GM19324 (cell line): ENCODE measurements at regions not wholly inside any gene's neighbourhood (a gene's known extent, or its start where the extent isn't known, plus 50 kb on each side); places are given as distances from the start of the nearest gene placed in this dataset.
"Not testable (repeated sequence)": the region's sequence is repeated elsewhere in the genome, so short reads cannot be mapped to it uniquely, and the experiment has no call there.

ENCODE experiments used
- ATAC-seq: cut with Tn5 transposase; IDR thresholded peaks from one replicate; pipeline ENCODE4 v1.9.1; 2021; ENCODE audit warnings: mild to moderate bottlenecking, moderate library complexity; ENCODE audit not compliant: unreplicated experiment, low FRiP score

DNA sequence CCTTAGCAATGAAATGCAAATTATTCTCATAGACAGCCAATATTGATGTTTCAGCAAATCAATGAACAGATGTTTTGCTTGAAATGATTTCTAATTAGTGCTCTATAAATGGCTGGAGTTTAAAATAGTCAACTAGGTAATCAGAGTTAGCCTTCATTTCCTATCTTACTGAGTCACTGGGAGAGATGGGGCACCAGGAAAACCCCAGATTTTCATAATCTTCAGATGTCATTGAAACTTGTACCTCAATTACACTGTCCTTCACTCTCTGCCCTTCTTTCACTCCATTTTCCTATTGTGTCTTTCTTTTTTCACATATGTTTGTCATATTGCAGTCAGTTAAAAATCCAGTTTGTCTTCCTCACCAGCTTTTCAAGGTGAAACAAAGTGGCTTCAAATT, 92.7 kb downstream of the C12orf75 start:
- ATAC-seq, result no peak

DNA sequence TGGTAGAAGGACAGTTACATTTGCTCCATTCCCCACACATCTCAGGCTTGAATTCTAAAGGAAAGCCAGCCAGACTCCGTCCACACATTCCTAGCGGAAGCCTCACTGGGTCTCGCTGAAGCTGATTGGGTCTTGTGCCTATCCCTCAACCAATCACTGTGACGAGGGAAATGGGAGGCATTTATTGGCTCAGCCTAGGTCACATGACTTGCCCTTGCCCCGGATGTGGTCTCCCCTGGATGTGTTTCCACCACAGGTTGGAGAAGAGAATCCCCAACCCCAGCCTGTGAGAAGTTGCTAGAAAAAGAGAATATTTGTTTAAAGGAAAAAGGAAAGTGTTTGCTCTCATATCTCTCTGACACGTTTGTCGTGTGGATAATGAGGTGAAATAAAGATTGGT, 93.4 kb downstream of the C12orf75 start:
- no peak for ATAC-seq

DNA sequence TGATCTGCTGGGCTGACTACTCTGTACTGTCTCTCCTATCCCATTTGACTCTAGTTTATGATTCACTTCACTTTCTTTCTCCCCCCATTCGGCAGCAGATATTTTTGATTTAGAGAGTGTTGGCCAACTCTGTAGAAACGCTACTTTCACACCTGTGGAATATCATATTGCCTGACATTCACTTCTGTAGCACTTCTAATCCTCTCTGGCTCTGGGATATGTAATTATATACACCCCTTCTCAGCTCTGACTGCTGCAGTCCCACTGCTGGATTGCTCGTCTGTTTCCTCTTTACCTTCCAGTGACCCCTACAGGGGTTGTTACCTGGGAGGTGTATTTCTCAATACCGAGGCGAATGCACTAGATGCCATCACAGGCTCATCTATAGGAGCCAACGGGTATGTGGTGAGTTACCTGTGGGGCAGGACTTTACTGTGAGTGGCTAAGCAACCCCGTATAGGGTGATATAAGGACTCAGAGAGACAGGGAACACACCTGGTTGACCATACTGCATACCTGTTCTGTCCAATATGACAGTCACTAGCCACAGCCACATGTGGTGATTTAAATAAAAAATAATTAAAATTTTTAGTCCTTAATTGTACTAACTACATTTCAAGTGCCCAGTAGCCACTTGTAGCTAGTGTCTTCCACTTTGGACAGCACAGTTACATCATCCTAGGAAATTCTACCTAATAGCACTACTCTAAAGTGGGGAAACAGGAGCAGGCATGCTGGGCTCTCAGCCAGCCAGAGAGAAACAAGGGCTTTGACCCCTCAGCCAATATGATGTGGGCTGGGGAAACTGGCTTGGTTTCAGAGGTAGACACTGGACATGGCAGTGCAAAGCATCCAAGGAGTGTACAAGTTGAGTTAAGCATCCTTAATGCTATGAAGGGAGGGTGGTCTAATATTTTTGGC, 95.0 kb downstream of the C12orf75 start:
- ATAC-seq, result no peak

DNA sequence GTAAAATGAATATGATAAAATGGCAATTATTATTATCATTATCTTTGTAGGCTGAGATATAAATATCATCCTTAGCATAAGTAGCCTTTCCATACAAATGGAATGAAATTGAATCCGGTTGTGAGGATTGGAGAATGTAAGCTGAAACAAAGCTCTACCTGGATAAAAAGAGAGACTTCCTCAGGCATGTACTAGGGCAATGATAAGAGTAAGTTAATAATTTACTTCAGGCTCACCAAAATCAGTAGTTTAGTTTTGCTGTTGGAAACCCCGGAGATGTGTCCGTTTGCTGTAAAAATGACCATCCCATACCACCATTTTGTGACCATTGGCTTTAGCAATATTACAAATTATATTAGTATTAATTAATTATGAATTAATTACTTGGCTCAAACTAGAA, 96.3 kb downstream of the C12orf75 start:
- ATAC-seq, result no peak

DNA sequence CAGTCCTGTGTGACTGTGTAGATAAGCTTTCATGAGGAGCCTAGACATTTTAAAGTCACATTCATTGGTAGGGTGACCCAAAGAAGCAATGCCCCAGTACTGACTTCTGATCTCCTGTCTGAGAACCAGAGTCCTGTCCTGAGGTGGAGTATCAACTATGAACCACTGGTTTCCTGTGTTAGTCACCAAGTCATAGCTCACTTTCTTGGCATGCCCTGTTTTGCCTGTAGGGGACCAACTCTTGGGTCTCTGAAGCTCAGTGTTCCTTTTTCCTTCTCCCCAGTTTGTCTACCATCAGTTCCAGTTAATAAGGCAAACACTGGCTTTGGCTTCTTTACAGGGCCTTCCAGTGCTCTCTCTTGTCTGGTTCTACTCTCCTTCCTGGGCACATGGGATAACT, 97.4 kb downstream of the C12orf75 start:
- no peak for ATAC-seq

DNA sequence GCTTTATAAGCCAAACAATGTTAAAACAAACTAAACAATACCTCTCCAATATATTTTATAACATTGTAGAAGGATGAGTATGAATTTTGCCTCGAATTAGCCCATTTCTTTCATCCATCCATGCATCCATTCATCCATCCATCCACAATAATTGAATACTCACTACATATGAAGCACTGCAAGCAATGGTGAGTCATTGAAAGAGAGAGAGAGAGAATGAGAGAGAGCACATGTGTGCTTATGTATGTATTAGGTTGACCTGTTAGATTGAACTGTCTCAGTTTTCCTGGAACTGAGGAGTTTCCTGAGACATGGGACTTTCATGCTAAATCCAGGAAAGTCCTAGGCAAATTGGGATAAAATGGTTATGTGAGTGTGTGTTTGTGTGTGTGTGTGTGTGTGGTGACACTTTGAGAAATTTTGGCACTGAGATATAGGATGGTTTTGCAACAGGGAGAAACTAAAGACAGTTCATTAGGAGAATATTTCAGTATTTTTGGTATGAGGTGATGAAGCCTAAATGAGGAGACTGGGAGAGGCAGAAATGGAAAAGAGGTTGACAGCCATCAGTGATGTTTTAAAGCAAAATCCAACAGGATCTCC, 98.4 kb downstream of the C12orf75 start:
- no peak for ATAC-seq

DNA sequence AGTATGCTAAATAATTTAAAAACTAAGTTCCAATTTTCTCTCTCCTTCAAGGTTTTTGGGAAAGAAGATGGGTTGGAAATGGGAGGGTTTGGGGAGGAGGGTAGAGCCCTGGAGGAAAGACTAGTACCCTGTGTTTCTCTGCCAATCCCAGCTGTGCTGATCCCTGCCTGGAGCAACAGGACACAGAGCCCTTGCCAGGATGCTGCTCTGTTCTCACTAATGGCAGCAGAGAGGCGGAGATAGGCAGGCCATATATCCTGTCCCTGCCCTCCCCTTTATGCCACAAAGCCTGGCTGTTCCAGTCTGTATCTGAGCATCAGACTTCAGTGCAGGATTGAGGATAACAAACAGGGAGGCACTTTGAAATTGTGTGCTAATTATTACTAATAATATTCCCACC, 99.0 kb downstream of the C12orf75 start:
- ATAC-seq, result no peak

DNA sequence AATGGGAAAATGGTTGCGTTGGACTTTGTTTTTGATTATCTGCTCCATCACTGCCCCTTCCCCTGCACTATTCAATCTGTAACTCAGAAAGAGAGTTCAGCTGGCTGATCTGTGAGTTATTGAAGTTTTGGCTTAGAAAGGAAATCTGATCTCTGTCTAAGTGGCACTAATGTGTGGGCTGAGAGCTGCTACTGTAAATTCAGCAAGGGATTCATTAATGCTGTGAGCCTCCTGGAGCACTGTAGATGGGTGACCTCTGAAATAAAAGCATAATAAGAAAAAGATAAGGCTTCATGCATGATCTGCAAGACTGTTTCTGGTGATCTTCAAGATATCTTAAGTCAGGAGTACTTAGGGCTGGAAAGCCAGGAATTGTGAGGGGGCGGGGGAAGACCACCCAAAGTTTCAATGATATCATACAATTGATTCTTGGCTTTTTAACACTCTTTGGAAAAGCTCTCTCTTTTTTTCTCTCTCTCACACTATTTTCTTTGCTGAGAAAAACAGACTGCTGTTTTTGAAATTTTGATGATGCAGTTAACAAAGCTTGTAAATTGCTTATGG, 101.1 kb downstream of the C12orf75 start:
- ATAC-seq, result no peak

DNA sequence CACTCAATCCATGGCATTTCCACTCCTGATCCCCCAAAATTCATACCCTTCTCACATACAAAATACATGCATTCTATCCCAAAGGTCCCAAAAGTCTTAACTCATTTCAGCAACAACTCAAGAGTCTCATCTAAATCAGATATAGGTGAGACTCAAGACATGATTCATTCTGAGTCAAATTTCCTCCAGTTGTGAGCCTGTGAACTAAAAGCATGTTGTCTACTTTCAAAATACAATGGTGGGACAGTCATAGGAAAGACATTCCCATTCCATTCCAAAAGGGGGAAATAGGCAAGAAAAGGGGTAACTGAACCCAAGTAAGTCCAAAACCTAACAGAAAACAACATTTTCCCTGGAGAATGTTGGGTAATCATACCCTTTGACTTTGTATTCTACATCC, 103.3 kb downstream of the C12orf75 start:
- ATAC-seq, result no peak

DNA sequence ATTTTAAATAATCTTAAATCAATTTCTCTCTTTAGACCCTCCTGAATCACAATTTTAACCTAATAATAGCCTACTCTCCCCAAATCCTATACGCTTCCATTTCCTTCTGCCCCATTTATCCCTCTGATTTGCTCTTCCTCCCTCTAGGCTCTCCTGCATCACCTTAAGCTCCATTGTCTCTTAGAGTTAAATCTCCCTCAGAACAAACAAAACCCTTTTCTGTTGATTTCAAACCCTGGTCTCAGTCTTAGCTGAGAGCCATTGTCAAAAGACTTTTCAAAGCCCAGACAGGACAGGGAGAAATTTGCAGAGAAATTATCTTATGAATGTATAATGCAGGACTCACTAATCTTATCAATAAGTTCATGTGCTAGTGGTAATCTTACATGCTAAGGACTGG, 106.1 kb downstream of the C12orf75 start:
- ATAC-seq, result no peak

DNA sequence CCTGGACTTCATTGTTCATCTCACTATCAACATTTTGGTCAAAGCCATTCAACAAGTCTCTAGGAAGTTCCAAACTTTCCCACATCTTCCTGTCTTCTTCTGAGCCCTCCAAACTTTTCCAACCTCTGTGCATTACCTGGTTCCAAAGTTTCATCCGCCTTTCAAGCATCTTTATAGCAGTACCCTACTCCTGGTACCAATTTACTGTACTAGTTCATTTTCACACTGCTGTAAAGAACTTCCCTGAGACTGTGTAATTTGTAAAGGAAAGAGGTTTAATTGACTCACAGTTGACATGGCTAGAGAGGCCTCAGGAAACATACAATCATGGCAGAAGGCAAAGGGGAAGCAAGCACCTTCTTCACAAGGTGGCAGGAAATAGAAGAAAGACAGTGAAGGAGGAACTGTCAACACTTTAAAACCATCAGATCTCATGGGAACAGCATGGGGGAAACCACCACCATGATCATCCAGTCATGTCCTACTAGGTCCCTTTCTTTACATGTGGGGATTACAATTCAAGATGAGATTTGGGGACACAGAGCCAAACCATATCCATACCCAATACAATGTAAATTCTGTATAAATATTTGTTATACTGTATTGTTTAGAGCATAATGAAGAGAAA, 109.7 kb downstream of the C12orf75 start:
- no peak for ATAC-seq

DNA sequence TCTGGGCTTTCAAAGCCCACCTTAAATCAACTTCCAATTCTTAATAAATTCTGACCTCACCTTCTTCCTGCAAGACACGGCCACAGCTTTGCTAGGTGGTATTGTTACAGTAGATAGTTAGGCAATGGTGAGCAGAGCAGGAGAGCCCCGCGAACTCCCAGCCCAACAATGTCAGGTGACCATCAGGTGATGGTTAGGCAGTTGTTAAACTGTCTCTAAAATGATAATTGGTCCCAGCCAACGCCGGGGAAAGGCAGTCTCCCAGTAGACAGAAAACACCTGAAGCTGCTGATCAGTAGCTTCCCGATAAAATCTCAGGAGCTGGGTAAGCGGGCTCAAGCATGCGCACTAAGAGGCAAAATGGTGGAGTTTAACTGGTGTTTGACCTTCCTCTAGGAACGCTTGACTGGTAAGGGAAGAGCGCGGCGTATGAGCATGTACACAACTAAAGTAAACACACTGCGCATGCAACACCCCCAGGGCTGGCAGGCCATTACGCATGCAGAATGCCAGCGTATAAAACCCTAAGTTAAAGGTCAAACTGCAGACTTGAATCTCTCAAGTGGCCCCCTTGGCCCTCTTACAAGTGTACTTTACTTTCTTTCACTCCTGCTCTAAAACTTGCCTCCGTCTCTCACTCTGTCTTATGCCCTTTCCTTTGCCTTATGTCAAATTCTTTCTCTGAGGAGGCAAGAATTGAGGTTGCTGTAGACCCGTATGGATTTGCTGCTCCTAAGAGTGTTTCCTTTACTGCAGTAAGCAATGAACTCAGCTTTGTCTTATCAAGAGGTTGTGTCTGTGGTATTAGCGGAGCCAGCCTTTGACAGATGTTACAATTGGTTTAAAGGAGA, 113.5 kb downstream of the C12orf75 start:
- ATAC-seq, result no peak

DNA sequence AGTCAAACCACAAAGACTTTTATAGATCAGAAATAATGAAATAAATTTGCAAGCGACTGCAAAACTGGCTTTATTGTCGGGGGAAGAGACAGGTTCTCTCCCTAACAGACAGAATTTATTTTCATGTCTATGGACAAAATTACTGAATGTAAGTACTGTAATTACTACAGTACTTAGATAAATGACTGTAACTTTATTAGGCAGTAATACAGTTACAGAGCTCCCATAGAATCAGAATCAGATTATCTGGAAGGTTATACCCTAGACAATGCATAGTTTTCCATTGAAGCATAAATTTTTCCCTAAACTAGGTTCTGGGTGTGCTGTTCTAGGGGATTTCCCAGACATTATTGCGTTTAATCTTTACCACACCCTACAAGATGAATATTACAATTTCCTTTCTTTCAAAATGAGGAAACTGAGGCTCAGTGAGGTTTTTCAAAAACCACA, 114.2 kb downstream of the C12orf75 start:
- ATAC-seq, result no peak

DNA sequence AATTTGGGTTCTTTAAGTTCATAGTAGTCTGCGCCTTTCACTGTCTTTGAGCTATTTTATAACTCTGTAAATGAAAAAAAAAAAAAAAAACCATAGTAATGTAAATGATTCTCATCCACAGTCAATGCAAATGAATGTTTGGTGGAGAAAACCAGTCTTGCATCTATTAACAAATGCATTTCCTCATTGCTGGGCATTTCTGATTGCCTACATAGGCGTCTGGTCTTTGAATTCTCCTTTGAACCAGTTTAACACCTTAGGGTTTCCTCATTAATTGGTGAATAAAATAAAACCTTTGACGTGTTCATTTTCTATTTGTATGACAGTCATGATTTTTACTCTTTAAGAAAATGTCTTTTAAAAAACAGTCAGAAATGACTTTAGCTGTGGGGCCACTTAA, 114.8 kb downstream of the C12orf75 start:
- ATAC-seq, result no peak

DNA sequence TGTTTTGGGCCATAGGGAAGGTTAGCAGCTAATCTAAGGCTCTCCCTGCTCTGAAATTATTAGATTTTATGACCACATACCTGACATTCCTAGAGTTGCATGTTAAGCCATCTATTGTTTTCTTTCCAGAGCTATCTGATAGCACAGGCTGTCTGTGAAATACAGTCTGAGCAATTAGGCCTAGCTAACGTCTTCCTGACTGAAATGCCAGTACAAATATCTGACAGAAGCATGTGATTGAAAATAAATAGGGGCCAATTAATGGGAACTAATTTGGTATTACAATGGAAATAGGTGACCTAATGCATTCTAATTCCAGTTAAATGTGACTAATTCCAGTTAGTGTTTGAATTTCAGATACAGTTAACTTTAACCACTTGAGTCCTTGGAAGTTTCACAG, 115.2 kb downstream of the C12orf75 start:
- no peak for ATAC-seq

DNA sequence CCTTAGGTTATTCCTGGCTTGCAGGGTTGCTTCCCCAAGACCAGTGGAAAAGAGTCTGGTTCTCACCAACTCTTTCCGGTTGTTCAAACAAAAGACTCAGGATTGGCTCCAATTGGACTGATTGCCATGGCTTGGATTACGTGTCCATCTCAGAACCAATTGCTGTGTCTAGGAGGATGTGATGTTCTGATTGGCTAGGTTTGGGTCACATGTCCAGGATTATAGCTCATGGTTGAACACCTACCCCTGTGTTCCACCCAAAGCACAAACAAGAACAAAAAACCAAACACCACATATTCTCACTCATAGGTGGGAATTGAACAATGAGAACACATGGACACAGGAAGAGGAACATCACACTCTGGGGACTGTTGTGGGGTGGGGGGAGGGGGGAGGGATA, 116.0 kb downstream of the C12orf75 start:
- not testable (repeated sequence) for ATAC-seq

DNA sequence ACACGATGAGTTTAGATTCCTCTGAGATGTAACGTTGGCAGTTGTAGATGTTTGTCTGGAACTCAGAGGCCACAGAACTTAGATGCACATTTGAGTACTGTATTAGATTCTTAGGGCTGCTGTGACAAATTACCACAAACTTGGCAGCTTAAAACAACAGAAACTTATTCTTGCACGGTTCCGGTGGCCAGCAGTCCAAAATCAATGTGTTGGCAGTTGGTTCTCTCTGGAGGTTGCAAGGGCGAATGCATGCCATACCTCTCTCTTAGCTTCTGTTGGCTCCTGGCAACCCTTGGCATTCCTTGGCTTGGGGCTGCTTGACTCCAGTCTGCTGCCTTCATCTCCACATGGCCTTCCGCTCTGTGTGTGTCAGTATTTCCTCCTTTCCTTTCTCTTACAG, 118.9 kb downstream of the C12orf75 start:
- no peak for ATAC-seq

DNA sequence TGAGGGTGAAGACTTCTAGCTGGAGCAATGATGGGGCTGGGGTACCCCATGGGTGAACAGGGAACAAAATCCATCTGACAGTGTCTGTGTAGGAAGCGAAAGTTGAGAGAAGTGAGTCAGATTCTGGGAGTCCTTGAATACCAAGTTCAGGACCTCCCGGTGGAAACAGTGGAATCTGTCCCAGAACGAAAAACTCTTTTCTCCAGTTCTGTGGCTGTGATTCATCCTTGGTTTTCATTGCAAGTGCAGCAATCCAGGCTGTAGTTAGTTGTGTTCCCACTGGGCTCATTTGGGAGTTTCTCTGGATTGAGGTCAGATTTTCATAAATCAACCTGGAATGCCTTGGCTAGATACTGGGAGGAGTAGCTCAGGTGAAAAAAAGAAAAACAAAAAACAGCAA, 120.7 kb downstream of the C12orf75 start:
- no peak for ATAC-seq

DNA sequence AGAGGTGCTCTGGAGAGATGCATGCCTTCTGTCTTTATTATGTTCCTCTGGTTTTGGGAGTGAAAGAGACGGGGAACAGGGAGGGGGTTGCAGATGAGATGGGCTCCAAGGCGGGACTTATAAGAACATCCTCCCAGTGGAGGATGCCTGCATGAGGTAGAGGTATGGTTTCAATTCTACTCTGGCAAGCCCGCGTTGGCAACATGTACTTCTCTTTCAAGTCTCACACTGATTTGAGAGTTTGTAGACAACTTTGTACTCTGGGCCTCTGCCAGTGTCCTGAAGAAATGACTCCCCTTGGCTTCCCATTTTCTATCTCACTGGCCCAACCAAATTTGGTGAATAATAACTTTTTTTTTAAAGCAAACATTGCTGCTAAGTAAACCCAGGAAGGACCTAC, 121.3 kb downstream of the C12orf75 start:
- no peak for ATAC-seq

DNA sequence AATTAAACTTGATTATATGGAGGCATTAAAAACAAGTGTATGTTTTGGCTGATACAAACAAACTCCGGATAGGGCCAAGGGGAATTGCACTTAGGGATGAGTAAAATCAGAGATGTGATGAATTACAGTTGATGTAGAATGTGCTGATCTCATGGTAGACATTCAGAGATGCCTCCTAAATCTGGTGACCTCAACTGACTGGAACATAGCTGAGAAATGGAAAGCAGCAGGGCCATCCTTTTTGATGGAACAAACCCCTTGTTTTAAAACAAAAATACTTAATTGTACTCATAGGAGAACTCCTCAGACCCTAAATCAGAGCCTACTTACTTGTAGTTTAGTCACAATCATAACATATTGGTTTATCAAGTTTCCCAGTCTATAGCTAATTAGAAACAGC, 122.8 kb downstream of the C12orf75 start:
- no peak for ATAC-seq
